Stimulated activated CD4-positive, alpha-beta T cell treated with anti-CD3 and anti-CD28 coated beads, Interleukin-4, amount 100 ng/mL, for 4 hours (primary cell): ENCODE measurements at regions not wholly inside any gene's neighbourhood (a gene's known extent, or its start where the extent isn't known, plus 50 kb on each side); places are given as distances from the start of the nearest gene placed in this dataset.

Experiments
- DNase-seq, 2 experiments: peaks; one replicate each; pipeline ENCODE4 v3.0.0-alpha.2; 2020

GRCh38 chr5:163373436-163374084 is 63.8 kb upstream of the CCNG1 start:
- DNase-seq, result no peak

DNA sequence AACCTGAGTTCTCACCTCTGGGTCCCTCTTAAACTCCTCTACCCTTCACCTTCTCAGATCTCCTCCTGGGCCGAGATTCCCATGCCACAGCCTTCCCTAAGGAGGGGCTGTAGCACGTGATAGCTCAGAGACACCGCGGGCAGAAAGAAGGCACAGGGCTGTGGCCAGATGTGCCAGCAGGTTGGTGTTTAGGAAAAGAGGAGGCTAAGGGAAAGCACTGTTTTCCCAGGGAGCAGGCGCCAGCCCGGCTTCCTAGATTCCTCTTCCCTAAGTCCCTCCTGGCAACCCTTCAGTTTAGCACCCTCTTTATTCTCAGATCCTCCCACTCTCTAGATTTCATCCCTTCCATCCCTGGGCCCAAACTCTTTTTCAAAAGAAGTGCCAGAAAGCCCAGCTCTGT is 59.4 kb upstream of the CCNG1 start:
- DNase-seq, result no peak

GRCh38 chr5:163379298-163380155 is 57.9 kb upstream of the CCNG1 start:
- no peak for DNase-seq

- no peak for DNase-seq
These were observed 55.6 kb upstream of the CCNG1 start for GRCh38 chr5:163381832-163382231.

- DNase-seq, result no peak
These were observed 53.6 kb upstream of the CCNG1 start for GRCh38 chr5:163383754-163384153.

GRCh38 chr5:163384669-163385068 is 52.7 kb upstream of the CCNG1 start:
- no peak for DNase-seq

DNA sequence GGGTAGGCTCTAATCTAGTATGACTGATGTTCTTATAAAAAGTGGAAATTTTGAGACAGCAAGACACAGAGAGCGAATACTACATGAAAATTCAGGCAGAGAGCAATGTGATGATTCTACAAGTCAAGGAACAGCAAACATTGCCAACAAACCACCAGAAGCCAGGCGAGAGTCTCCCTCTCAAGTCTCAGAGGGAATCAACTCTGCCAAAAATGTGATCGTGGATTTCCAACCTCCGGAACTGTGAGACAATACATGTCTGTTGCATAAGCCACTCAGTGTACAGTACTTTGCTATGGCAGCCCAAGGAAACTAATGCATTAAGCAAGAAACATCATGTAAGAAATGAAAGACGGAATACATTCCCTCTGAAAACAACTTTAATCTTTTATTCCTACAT is 52.1 kb upstream of the CCNG1 start:
- DNase-seq, result no peak

GRCh38 chr5:163385824-163386223 is 51.6 kb upstream of the CCNG1 start:
- DNase-seq, result no peak

- DNase-seq, result no peak
These were observed 51.0 kb upstream of the CCNG1 start for GRCh38 chr5:163386352-163386751.

DNA sequence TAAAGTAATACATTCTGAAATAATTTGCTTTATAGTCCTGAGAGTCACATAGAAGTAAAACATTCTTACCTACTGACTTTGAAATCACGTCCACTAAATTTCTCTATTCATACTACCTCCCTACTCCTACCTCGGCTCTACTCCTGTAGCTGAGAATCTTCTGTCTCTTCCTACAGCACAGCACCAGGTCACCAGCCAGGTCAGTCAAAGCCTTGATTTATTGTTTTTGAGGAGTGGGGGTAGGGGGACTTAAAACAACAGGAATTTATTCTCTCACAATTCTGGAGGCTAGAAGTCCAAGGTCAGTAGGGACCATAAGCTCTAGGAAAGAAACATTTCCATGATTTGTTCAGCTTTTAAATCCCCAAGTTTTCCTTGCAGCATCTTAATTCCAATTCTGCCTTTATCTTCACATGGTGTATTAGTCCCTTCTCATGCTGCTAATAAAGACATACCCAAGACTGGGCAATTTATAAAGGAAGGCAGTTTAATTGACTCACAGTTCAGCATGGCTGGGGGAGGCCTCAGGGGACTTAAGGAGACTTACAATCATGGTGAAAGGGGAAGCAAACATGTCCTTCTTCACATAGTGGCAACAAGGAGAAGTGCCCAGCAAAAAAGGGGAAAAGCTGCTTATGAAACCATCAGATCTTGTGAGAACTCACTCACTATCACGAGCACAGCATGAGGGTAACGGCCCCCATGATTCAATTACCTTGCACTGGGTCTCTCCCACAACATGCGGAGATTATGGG is 49.6 kb upstream of the CCNG1 start:
- DNase-seq, result no peak
